HG03135 (cell line): ENCODE measurements at regions not wholly inside any gene's neighbourhood (a gene's known extent, or its start where the extent isn't known, plus 50 kb on each side); places are given as distances from the start of the nearest gene placed in this dataset.

ENCODE experiments used
- ATAC-seq: cut with Tn5 transposase; IDR thresholded peaks from one replicate; pipeline ENCODE4 v1.9.1; 2021; ENCODE audit warnings: mild to moderate bottlenecking, moderate library complexity; ENCODE audit not compliant: unreplicated experiment

- ATAC-seq: no peak
These were observed 325.2 kb downstream of the BRINP1 start for GRCh38 chr9:119043996-119044395.

GRCh38 chr9:119044806-119045205 lies 324.4 kb downstream of the BRINP1 start:
- no peak for ATAC-seq

- ATAC-seq: no peak
These were observed 321.5 kb downstream of the BRINP1 start for GRCh38 chr9:119047513-119048307.

- no peak for ATAC-seq
These were observed 319.0 kb downstream of the BRINP1 start for GRCh38 chr9:119050281-119050680.

- ATAC-seq: no peak
These were observed 316.8 kb downstream of the BRINP1 start for GRCh38 chr9:119052339-119053030.

- no peak for ATAC-seq
These were observed 316.2 kb downstream of the BRINP1 start for GRCh38 chr9:119053070-119053469.

- ATAC-seq: no peak
These were observed 308.4 kb downstream of the BRINP1 start for GRCh38 chr9:119060629-119061385.

GRCh38 chr9:119071636-119072035 lies 297.6 kb downstream of the BRINP1 start:
- no peak for ATAC-seq

- ATAC-seq: no peak
These were observed 295.2 kb downstream of the BRINP1 start for GRCh38 chr9:119074017-119074416.

- ATAC-seq: no peak
These were observed 291.2 kb downstream of the BRINP1 start for GRCh38 chr9:119078015-119078414.

- no peak for ATAC-seq
These were observed 285.6 kb downstream of the BRINP1 start for GRCh38 chr9:119083673-119084072.

GRCh38 chr9:119086590-119086989 lies 282.6 kb downstream of the BRINP1 start:
- ATAC-seq: no peak

- no peak for ATAC-seq
These were observed 281.2 kb downstream of the BRINP1 start for GRCh38 chr9:119088002-119088547.

GRCh38 chr9:119091074-119091473 lies 278.2 kb downstream of the BRINP1 start:
- ATAC-seq: no peak

- no peak for ATAC-seq
These were observed 277.1 kb downstream of the BRINP1 start for GRCh38 chr9:119092125-119092524.

GRCh38 chr9:119094086-119094485 lies 275.1 kb downstream of the BRINP1 start:
- no peak for ATAC-seq

GRCh38 chr9:119095072-119095471 lies 274.2 kb downstream of the BRINP1 start:
- ATAC-seq: no peak

GRCh38 chr9:119101048-119101447 lies 268.2 kb downstream of the BRINP1 start:
- ATAC-seq: no peak

- no peak for ATAC-seq
These were observed 254.6 kb downstream of the BRINP1 start for GRCh38 chr9:119114681-119115080.
